ENCODE measurements at regions not wholly inside any gene's neighbourhood (a gene's known extent, or its start where the extent isn't known, plus 50 kb on each side); places are given as distances from the start of the nearest gene placed in this dataset.
"Not testable (repeated sequence)": the region's sequence is repeated elsewhere in the genome, so short reads cannot be mapped to it uniquely, and the experiment has no call there.

DNA sequence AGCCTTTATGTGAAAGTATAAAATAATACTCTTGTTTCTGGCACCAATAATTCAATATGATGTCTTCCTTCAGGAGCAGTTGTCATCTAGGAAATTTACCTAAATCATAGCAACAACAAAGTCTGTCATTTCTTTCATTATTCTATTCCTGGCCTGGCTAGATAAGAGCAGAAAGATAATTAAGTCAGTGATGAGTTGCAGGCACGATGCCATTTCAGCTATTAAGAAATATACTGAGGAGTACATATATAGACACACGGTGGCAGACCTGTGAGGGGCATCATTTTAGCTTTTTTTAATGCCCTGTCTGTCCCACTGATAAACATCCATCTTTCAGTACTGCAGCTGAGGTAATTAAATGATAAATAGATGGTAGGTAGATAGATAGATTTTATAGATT is 756.1 kb upstream of the EPHA7 start:
- intact Hi-C loops (cut with DNase I), result no loop called here
- no peak overlapping the region for H3K9ac ChIP-seq (ENCODE audit: low read depth in 2 of 2, low read length in 2 of 2)
- no peaks in the 10 kb centered on the region for H3K4me1 ChIP-seq
- TF ChIP-seq, protein P1, sequence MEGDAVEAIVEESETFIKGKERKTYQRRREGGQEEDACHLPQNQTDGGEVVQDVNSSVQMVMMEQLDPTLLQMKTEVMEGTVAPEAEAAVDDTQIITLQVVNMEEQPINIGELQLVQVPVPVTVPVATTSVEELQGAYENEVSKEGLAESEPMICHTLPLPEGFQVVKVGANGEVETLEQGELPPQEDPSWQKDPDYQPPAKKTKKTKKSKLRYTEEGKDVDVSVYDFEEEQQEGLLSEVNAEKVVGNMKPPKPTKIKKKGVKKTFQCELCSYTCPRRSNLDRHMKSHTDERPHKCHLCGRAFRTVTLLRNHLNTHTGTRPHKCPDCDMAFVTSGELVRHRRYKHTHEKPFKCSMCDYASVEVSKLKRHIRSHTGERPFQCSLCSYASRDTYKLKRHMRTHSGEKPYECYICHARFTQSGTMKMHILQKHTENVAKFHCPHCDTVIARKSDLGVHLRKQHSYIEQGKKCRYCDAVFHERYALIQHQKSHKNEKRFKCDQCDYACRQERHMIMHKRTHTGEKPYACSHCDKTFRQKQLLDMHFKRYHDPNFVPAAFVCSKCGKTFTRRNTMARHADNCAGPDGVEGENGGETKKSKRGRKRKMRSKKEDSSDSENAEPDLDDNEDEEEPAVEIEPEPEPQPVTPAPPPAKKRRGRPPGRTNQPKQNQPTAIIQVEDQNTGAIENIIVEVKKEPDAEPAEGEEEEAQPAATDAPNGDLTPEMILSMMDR (IDR thresholded peaks at IDR 0.05), result no peak
- no peaks in the 10 kb centered on the region for H3K27me3 ChIP-seq
- H3K4me3 ChIP-seq, result no peak overlapping the region
- no peak for DNase-seq
- no peaks in the 10 kb centered on the region for H3K9me3 ChIP-seq
- no peaks in the 10 kb centered on the region for H3K36me3 ChIP-seq
- H3K27ac ChIP-seq, result no peak overlapping the region

DNA sequence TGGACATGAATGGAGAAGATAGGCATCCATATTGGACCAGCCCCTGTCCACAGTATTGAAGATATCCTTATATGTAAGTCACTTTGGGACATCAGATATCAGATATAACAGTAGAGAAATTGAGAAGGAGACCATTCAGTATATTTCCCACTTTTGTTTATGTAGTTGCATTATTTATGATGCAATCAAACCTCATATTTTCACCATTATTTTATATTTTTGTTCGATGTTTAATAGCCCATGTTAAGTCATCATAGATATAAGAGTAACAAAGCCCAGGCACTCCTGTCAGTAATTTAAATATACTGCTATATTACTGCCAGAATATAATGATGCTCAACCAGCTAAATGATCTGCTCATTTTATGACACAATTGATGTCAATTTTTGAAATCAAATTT is 744.5 kb upstream of the EPHA7 start:
- Histone ChIP-seq H3K27me3 (no peaks in the 10 kb centered on the region), H3K4me3 (no peak overlapping the region), H3K9ac (ENCODE audit: low read depth in 2 of 2, low read length in 2 of 2) (no peak overlapping the region), H3K27ac (no peak overlapping the region), H3K4me1 (no peaks in the 10 kb centered on the region), H3K36me3 (no peaks in the 10 kb centered on the region), H3K9me3 (no peaks in the 10 kb centered on the region)
- intact Hi-C loops (cut with DNase I), result no loop called here
- no peak for DNase-seq
- TF ChIP-seq, protein P1 (IDR thresholded peaks at IDR 0.05), result no peak

DNA sequence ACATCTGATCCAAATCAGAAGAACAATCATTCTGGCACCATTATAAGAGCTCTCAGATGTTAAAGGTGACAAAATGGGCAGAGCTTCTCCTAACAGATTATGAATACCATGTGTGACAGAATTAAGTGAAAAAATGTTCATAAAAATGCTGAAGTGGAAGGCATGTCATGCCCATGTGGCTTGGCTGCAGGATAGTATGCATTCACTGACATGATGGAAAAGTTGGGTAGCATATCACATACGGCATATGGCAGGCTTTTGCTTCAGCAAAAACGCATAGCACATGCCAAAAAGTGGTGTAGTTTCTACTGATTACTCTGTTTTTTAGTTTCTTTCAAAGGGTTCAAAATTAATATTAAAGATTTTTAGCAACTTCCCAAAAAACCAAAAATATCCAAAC is 731.5 kb upstream of the EPHA7 start:
- DNase-seq, result no peak
- Histone ChIP-seq H3K4me1 (no peaks in the 10 kb centered on the region), H3K4me3 (no peak overlapping the region), H3K36me3 (no peaks in the 10 kb centered on the region), H3K9ac (ENCODE audit: low read depth in 2 of 2, low read length in 2 of 2) (no peak overlapping the region), H3K27ac (no peak overlapping the region), H3K9me3 (no peaks in the 10 kb centered on the region), H3K27me3 (no peaks in the 10 kb centered on the region)
- intact Hi-C loops (cut with DNase I), result no loop called here
- TF ChIP-seq, protein P1 (IDR thresholded peaks at IDR 0.05), result no peak

DNA sequence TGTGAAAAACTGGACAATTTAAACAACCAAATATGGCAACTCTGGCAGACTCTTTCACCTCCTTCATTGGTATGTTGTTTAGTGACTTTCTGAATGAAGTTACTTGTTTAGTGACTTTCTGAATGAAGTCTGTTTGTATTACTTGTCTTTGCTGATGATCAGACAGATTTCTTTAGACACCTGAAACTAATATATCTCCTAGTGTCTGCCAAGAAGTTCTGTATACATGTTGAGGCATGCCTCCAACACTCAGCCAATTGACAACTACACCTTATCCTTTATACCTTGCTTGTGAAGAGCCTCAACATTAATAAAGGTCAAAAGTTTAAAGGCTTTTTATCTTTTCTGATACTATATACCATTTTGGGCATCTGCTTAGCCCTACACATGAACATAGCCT is 725.4 kb upstream of the EPHA7 start:
- no peaks in the 10 kb centered on the region for H3K36me3 ChIP-seq
- no peak overlapping the region for H3K4me3 ChIP-seq
- no peaks in the 10 kb centered on the region for H3K4me1 ChIP-seq
- no peak overlapping the region for H3K9ac ChIP-seq (ENCODE audit: low read depth in 2 of 2, low read length in 2 of 2)
- TF ChIP-seq, protein P1 (IDR thresholded peaks at IDR 0.05), result no peak
- no peaks in the 10 kb centered on the region for H3K27me3 ChIP-seq
- intact Hi-C loops (cut with DNase I), result no loop called here
- DNase-seq, result no peak
- H3K9me3 ChIP-seq, result no peaks in the 10 kb centered on the region
- H3K27ac ChIP-seq, result no peak overlapping the region

DNA sequence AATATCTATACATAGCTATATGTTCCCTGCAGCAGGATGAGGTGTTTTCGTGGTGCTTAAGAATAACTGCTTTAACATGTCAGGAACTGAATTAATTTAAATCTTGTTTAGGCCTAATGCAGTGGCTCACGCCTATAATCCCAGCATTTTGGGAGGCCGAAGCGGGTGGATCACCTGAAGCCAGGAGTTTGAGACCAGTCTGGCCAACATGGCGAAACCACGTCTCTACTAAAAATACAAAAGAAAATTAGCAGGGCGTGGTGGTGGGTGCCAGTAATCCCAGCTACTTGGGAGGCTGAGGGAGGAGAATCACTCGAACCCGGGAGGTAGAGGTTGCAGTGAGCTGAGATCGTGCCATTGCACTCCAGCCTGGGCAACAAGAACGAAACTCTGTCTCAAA is 717.8 kb upstream of the EPHA7 start:
- H3K9ac ChIP-seq (ENCODE audit: low read depth in 2 of 2, low read length in 2 of 2); H3K36me3 ChIP-seq; H3K27ac ChIP-seq; intact Hi-C loops (cut with DNase I); H3K4me1 ChIP-seq; H3K4me3 ChIP-seq; H3K27me3 ChIP-seq; DNase-seq; H3K9me3 ChIP-seq: not testable (repeated sequence)

DNA sequence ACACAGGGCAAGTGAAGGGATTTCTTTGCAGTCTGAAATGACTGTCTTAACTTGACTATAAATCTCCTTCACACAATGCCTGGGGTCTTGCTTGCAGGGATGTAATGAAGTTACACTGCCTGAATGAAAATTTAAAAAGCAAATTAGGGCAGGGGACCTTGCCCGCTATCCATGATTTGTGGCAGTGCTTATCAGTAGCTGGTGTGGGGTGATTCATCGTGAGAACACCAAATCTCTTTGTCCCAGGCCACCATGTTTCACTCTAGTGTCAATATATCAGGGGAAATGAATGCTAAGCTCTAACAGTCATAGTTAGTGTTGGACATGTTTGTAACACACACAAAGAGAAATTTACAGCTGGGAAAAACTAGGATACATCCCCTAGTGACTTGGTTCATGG is 713.7 kb upstream of the EPHA7 start:
- Histone ChIP-seq H3K9me3 (no peaks in the 10 kb centered on the region), H3K4me3 (no peak overlapping the region)

More for the DNA sequence above, 713.7 kb upstream of the EPHA7 start:
- Histone ChIP-seq H3K27me3 (no peaks in the 10 kb centered on the region), H3K4me1 (no peaks in the 10 kb centered on the region), H3K27ac (no peak overlapping the region), H3K36me3 (no peaks in the 10 kb centered on the region), H3K9ac (ENCODE audit: low read depth in 2 of 2, low read length in 2 of 2) (no peak overlapping the region)
- TF ChIP-seq, protein P1 (IDR thresholded peaks at IDR 0.05), result no peak
- intact Hi-C loops (cut with DNase I), result no loop called here
- DNase-seq, result no peak
